Stimulated activated CD4-positive, alpha-beta T cell treated with anti-CD3 and anti-CD28 coated beads, Interleukin-15, amount 100 ng/mL, for 48 hours (primary cell): ENCODE measurements at regions not wholly inside any gene's neighbourhood (a gene's known extent, or its start where the extent isn't known, plus 50 kb on each side); places are given as distances from the start of the nearest gene placed in this dataset.

Experiments
- DNase-seq, 2 donors: peaks; one replicate each; pipeline ENCODE4 v3.0.0-alpha.2; 2020; ENCODE audit warnings: low read depth in 2 of 2

DNA sequence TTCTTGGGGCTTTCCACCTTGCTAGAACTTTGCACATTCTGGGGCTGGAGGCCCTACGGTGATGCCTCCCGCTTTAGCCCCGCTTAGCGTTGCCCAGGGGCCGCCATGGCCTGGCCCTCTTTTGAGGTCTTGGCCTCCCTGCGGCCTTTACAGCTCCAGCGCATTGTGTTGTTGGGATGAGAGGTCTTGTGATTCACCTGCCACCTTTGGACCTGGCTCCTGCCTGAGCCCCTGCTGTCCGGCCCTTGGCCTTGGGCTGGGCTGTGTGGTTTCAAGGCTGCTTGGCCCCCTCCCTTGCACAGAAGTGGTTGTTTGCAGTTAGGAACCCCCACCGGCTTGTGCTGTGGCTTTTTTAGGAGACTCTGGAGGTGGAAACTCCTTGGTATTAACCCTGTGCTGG is 61.0 kb upstream of the CDH4 start:
- no peak for DNase-seq

GRCh38 chr20:61192337-61192950 is 59.6 kb upstream of the CDH4 start:
- DNase-seq: no peak

DNA sequence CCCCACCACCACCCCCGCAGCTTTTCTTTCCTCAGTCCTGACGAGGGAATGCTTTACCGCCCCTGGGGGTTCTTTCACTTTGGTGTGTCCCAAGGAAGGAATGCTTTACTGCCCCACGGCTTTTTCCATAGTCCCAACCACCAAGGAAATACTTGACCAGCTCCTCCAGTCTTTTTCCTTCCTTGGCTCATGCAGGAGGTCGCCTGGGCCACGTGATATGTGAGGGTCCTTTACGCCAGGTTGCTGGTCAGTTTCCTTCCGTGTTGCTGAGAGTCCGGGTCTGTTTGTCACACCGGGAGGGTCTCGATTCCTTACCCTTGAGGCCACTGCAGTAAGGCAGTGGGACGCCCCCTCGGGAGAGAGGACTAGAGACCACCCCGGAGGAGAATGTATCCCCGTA is 58.9 kb upstream of the CDH4 start:
- no peak for DNase-seq
